GM12875 (cell line): ENCODE measurements at regions not wholly inside any gene's neighbourhood (a gene's known extent, or its start where the extent isn't known, plus 50 kb on each side); places are given as distances from the start of the nearest gene placed in this dataset.
A peak's percentile ranks its signal among the peaks of the same experiment; 100 is the strongest.

Source experiments
- H3K4me3 ChIP-seq: one replicate; pipeline ENCODE4 v1.5.1; 2011; ENCODE audit warnings: low read depth, low read length, control low read depth
- CTCF ChIP-seq: IDR thresholded peaks from 2 replicates; pipeline ENCODE4 v1.5.1; 2011; ENCODE audit warnings: low read depth, mild to moderate bottlenecking, control low read depth, inconsistent platforms, low read length, moderate library complexity, borderline replicate concordance; ENCODE audit not compliant: insufficient read depth

GRCh38 chr4:42331040-42331439 lies 66.2 kb upstream of the SHISA3 start:
- TF ChIP-seq CTCF: no peak

GRCh38 chr4:42331914-42332368 lies 65.3 kb upstream of the SHISA3 start:
- peak overlapping the region; percentile 21 for H3K4me3 ChIP-seq
- no peak for TF ChIP-seq CTCF

More at GRCh38 chr4:42331040-42331439, 66.2 kb upstream of the SHISA3 start:
- H3K4me3 ChIP-seq: no peak overlapping the region

GRCh38 chr4:42339935-42340406 lies 57.3 kb upstream of the SHISA3 start:
- TF ChIP-seq CTCF: no peak
- H3K4me3 ChIP-seq: no peak overlapping the region

GRCh38 chr4:42341518-42342026 lies 55.7 kb upstream of the SHISA3 start:
- TF ChIP-seq CTCF: no peak

GRCh38 chr4:42342459-42342858 lies 54.8 kb upstream of the SHISA3 start:
- no peak for TF ChIP-seq CTCF
- no peak overlapping the region for H3K4me3 ChIP-seq

More at GRCh38 chr4:42341518-42342026, 55.7 kb upstream of the SHISA3 start:
- H3K4me3 ChIP-seq: no peak overlapping the region

GRCh38 chr4:42344309-42344708 lies 53.0 kb upstream of the SHISA3 start:
- TF ChIP-seq CTCF: no peak
- H3K4me3 ChIP-seq: no peak overlapping the region

- no peak overlapping the region for H3K4me3 ChIP-seq
- no peak for TF ChIP-seq CTCF
Observed at GRCh38 chr4:42344749-42345148, 52.5 kb upstream of the SHISA3 start.
